B cell (primary cell): ENCODE measurements at regions not wholly inside any gene's neighbourhood (a gene's known extent, or its start where the extent isn't known, plus 50 kb on each side); places are given as distances from the start of the nearest gene placed in this dataset.

Experiments used
- ATAC-seq: fragments of 200-7000 bp; cut with Tn5 transposase; one replicate; pipeline ENCODE4 v1.10.0; 2021; ENCODE audit warnings: low read depth, mild to moderate bottlenecking, moderate number of reproducible peaks, moderate library complexity
- CTCF ChIA-PET: fragments of 350-600 bp; sonication (Branson Sonifier 250); formaldehyde crosslinking; loops from one replicate; lab custom pipeline; 2021; ENCODE audit warnings: antibody characterized with exemption, inconsistent platforms; lab: Charles Lee
- POLR2A ChIA-PET: fragments of 350-600 bp; sonication (Branson Sonifier 250); formaldehyde crosslinking; loops from one replicate; lab custom pipeline; 2021; ENCODE audit warnings: antibody characterized with exemption; lab: Charles Lee
- DNase-seq: peaks from one replicate; pipeline ENCODE4 v3.0.0; 2013
- H2AFZ ChIP-seq: 2 replicates; pipeline ENCODE4 v1.6.1; 2012; ENCODE audit warnings: mild to moderate bottlenecking, low read depth, low read length; ENCODE audit not compliant: insufficient read depth, poor library complexity, severe bottlenecking
- H3K27ac ChIP-seq, 2 donors: 1 replicate in 1 of 2; 2 replicates in 1 of 2; pipeline ENCODE4 v1.5.1; 2012 to 2013; ENCODE audit warnings: low read length in 2 of 2, mild to moderate bottlenecking in 2 of 2, moderate library complexity in 1 of 2
- H3K27me3 ChIP-seq, 4 experiments: fragments of 200-600 bp in 1 of 4; sonication (generic) in 1 of 4; replicated peaks in 1 of 4; 1 replicate in 2 of 4; 2 replicates in 2 of 4; pipeline versions ENCODE4 v1.6.1 to v1.7.0; 2013 to 2016; ENCODE audit warnings: low read length in 3 of 4, mild to moderate bottlenecking in 2 of 4, mixed read lengths in 1 of 4, moderate library complexity in 1 of 4; ENCODE audit not compliant: insufficient read depth in 4 of 4, control insufficient read depth in 3 of 4; ENCODE audit errors: control extremely low read depth in 1 of 4
- H3K36me3 ChIP-seq, 2 experiments: replicated peaks in 1 of 2; 1 replicate in 1 of 2; 2 replicates in 1 of 2; pipeline versions ENCODE4 v1.6.1 to v1.7.1; 2013; ENCODE audit warnings: low read length in 1 of 2; ENCODE audit not compliant: insufficient read depth in 2 of 2, control insufficient read depth in 1 of 2; ENCODE audit errors: control extremely low read depth in 1 of 2, extremely low read depth in 1 of 2
- H3K4me1 ChIP-seq, 2 donors: fragments of 200-600 bp in 1 of 2; sonication (generic) in 1 of 2; 1 replicate in 1 of 2; 2 replicates in 1 of 2; pipeline versions ENCODE4 v1.5.1 to v1.6.1; 2013 to 2017; ENCODE audit warnings: low read length in 2 of 2; ENCODE audit not compliant: control insufficient read depth in 2 of 2, insufficient read depth in 2 of 2
- H3K4me2 ChIP-seq: replicated peaks from 2 replicates; pipeline ENCODE3; 2012; ENCODE audit warnings: mild to moderate bottlenecking, low read depth, low read length; ENCODE audit not compliant: poor library complexity, severe bottlenecking
- H3K4me3 ChIP-seq, 5 experiments: fragments of 200-600 bp in 1 of 5; sonication (generic) in 1 of 5; 1 replicate in 3 of 5; 2 replicates in 2 of 5; pipeline versions ENCODE4 v1.5.1 to v1.7.0; 2011 to 2016; ENCODE audit warnings: low read length in 4 of 5, mild to moderate bottlenecking in 4 of 5, low read depth in 2 of 5, control low read depth in 1 of 5, moderate library complexity in 1 of 5; ENCODE audit not compliant: insufficient read depth in 1 of 5; ENCODE audit errors: control extremely low read depth in 1 of 5, extremely low read depth in 1 of 5
- H3K79me2 ChIP-seq: fragments of 200-600 bp; sonication (generic); one replicate; pipeline ENCODE4 v1.6.0; 2016; ENCODE audit warnings: low read length; ENCODE audit not compliant: control insufficient read depth, insufficient read depth
- H3K9ac ChIP-seq: fragments of 200-600 bp; sonication (generic); 2 replicates; pipeline ENCODE4 v1.6.1; 2017; ENCODE audit warnings: mild to moderate bottlenecking, low read length, moderate library complexity
- H3K9me3 ChIP-seq, 3 donors: one replicate each; pipeline versions ENCODE4 v1.6.1 to v1.7.1; 2013; ENCODE audit warnings: low read length in 2 of 3; ENCODE audit not compliant: control insufficient read depth in 2 of 3, insufficient read depth in 1 of 3; ENCODE audit errors: control extremely low read depth in 1 of 3
- H4K20me1 ChIP-seq: 2 replicates; pipeline ENCODE4 v1.6.0; 2012; ENCODE audit warnings: mild to moderate bottlenecking, low read length; ENCODE audit not compliant: insufficient read depth, control insufficient read depth, poor library complexity, severe bottlenecking
- H3K27ac Mint-ChIP-seq: one replicate; pipeline ENCODE4 v1.8.0; 2021; ENCODE audit warnings: mixed read lengths
- H3K27me3 Mint-ChIP-seq: one replicate; pipeline ENCODE4 v1.8.0; 2021; ENCODE audit warnings: mixed read lengths
- H3K4me1 Mint-ChIP-seq: one replicate; pipeline ENCODE4 v1.8.0; 2021; ENCODE audit warnings: mixed read lengths
- H3K4me3 Mint-ChIP-seq: one replicate; pipeline ENCODE4 v1.8.0; 2021; ENCODE audit warnings: mixed read lengths
- H3K9me3 Mint-ChIP-seq: one replicate; pipeline ENCODE4 v1.8.0; 2022; ENCODE audit warnings: mixed read lengths; ENCODE audit not compliant: insufficient read depth
- EZH2 ChIP-seq: IDR thresholded peaks from 2 replicates; pipeline ENCODE4 v1.6.1; 2012; ENCODE audit warnings: borderline replicate concordance, low read depth, mild to moderate bottlenecking, moderate library complexity, low read length; ENCODE audit not compliant: insufficient read depth, poor library complexity, severe bottlenecking
- WGBS: methylation state at CpG from one replicate; pipeline ENCODE4 v1.1.5; 2013; ENCODE audit warnings: missing lambda C conversion rate; ENCODE audit not compliant: insufficient coverage; 5-methylcytosine and 5-hydroxymethylcytosine counted together
- intact Hi-C: fragments of 100-400 bp; cut with micrococcal nuclease; formaldehyde crosslinking; loops from one replicate; pipeline ENCODE4 v1.10.0; 2022
- TF ChIP-seq, protein P1 (sequence below): fragments of 200-600 bp; IDR thresholded peaks from one replicate; pipeline ENCODE4 v1.8.0; 2022; ENCODE audit warnings: antibody characterized with exemption, mild to moderate bottlenecking

DNA sequence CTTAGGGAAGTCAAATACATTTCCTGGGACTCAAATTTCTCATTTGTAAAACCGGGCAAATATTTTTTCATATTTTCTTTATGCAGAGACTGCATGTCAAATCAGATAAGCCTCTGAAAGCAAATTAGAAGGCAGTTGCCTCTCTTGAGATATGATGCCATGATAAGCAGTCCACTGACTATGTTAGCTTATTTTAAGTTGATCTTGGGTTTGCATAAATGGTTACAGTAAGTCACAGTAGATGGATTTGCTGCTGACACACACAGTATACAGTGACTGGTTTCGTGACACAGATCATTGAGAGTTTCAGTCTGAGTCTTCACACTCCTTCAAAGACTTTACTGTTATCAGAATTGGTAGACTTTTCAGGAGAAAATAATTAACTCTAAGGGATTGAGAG, 927.6 kb upstream of the CDH8 start:
- TF ChIP-seq, protein P1, sequence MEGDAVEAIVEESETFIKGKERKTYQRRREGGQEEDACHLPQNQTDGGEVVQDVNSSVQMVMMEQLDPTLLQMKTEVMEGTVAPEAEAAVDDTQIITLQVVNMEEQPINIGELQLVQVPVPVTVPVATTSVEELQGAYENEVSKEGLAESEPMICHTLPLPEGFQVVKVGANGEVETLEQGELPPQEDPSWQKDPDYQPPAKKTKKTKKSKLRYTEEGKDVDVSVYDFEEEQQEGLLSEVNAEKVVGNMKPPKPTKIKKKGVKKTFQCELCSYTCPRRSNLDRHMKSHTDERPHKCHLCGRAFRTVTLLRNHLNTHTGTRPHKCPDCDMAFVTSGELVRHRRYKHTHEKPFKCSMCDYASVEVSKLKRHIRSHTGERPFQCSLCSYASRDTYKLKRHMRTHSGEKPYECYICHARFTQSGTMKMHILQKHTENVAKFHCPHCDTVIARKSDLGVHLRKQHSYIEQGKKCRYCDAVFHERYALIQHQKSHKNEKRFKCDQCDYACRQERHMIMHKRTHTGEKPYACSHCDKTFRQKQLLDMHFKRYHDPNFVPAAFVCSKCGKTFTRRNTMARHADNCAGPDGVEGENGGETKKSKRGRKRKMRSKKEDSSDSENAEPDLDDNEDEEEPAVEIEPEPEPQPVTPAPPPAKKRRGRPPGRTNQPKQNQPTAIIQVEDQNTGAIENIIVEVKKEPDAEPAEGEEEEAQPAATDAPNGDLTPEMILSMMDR, result no peak
- TF ChIP-seq EZH2, result no peak
- Histone ChIP-seq H3K9ac (no peak overlapping the region), H3K4me3 (no peak overlapping the region), H2AFZ (no peak overlapping the region), H3K4me1 (no peaks in the 10 kb centered on the region), H3K4me2 (no peak overlapping the region), H4K20me1 (no peaks in the 10 kb centered on the region), H3K9me3 (no peaks in the 10 kb centered on the region), H3K27me3 (no peaks in the 10 kb centered on the region), H3K36me3 (no peaks in the 10 kb centered on the region), H3K79me2 (no peaks in the 10 kb centered on the region), H3K27ac (no peak overlapping the region)
- no peaks in the 10 kb centered on the region for H3K4me1 Mint-ChIP-seq
- ChIA-PET POLR2A (no interaction called here), CTCF (no interaction called here)
- H3K27ac Mint-ChIP-seq, result no peak overlapping the region
- ATAC-seq (no peak), DNase-seq (no peak)
- WGBS, result 78% methylated on average over 1 of the region's 2 CpGs
- H3K9me3 Mint-ChIP-seq, result peaks cover 4% of the 10 kb centered on the region
- intact Hi-C loops, result no loop called here
- no peak overlapping the region for H3K4me3 Mint-ChIP-seq
- H3K27me3 Mint-ChIP-seq, result no peaks in the 10 kb centered on the region

- TF ChIP-seq, protein P1, result no peak
- no peak for TF ChIP-seq EZH2
- Mint-ChIP-seq H3K27ac (no peak overlapping the region), H3K27me3 (no peaks in the 10 kb centered on the region), H3K4me1 (no peaks in the 10 kb centered on the region), H3K4me3 (no peak overlapping the region), H3K9me3 (peaks cover 6% of the 10 kb centered on the region)
- Histone ChIP-seq H3K9ac (no peak overlapping the region), H2AFZ (no peak overlapping the region), H3K9me3 (peaks cover 0 to 4% (median 0%) of the 10 kb centered on the region in 3 donors), H3K79me2 (no peaks in the 10 kb centered on the region), H3K4me1 (no peaks in the 10 kb centered on the region), H3K36me3 (no peaks in the 10 kb centered on the region), H3K4me3 (no peak overlapping the region), H3K4me2 (no peak overlapping the region), H4K20me1 (no peaks in the 10 kb centered on the region), H3K27me3 (no peaks in the 10 kb centered on the region), H3K27ac (no peak overlapping the region)
- intact Hi-C loops, result no loop called here
- POLR2A ChIA-PET, result no interaction called here
- no peak for ATAC-seq
- WGBS, result 74% methylated on average over 6 of the region's 7 CpGs
- DNase-seq, result no peak
- CTCF ChIA-PET, result no interaction called here
Observed at GRCh38 chr16:62955033-62955349, 918.8 kb upstream of the CDH8 start.
